Fibroblast of skin of scalp (primary cell): ENCODE measurements at regions not wholly inside any gene's neighbourhood (a gene's known extent, or its start where the extent isn't known, plus 50 kb on each side); places are given as distances from the start of the nearest gene placed in this dataset.

Experiments
- DNase-seq: peaks from one replicate; pipeline ENCODE4 v3.0.0-alpha.2; 2013

- DNase-seq = peak; percentile 9
These were observed 412.7 kb downstream of the ACTL7B start for GRCh38 chr9:108443019-108443633.

- DNase-seq = no peak
These were observed 413.2 kb downstream of the ACTL7B start for GRCh38 chr9:108442627-108443018.

GRCh38 chr9:108441726-108442125 lies 414.1 kb downstream of the ACTL7B start:
- no peak for DNase-seq

GRCh38 chr9:108441251-108441650 lies 414.5 kb downstream of the ACTL7B start:
- no peak for DNase-seq

- peak; percentile 82 for DNase-seq
These were observed 415.8 kb downstream of the ACTL7B start for GRCh38 chr9:108439947-108440346.

GRCh38 chr9:108437656-108438055 lies 418.1 kb downstream of the ACTL7B start:
- DNase-seq = no peak

- DNase-seq = no peak
These were observed 419.3 kb downstream of the ACTL7B start for GRCh38 chr9:108436448-108436847.

- no peak for DNase-seq
These were observed 421.3 kb downstream of the ACTL7B start for GRCh38 chr9:108434502-108434901.

- peak; percentile 8 for DNase-seq
These were observed 421.8 kb downstream of the ACTL7B start for GRCh38 chr9:108434036-108434435.

- no peak for DNase-seq
These were observed 425.1 kb downstream of the ACTL7B start for GRCh38 chr9:108430655-108431054.

- no peak for DNase-seq
These were observed 428.0 kb downstream of the ACTL7B start for GRCh38 chr9:108427751-108428150.

GRCh38 chr9:108426421-108426940 lies 429.3 kb downstream of the ACTL7B start:
- DNase-seq = peak; percentile 50

- no peak for DNase-seq
These were observed 432.4 kb downstream of the ACTL7B start for GRCh38 chr9:108423433-108423832.

GRCh38 chr9:108419379-108419778 lies 436.4 kb downstream of the ACTL7B start:
- no peak for DNase-seq

GRCh38 chr9:108417726-108418125 lies 438.1 kb downstream of the ACTL7B start:
- no peak for DNase-seq

GRCh38 chr9:108417312-108417711 lies 438.5 kb downstream of the ACTL7B start:
- no peak for DNase-seq

GRCh38 chr9:108416324-108416723 lies 439.5 kb downstream of the ACTL7B start:
- DNase-seq = peak; percentile 6

GRCh38 chr9:108413809-108414208 lies 442.0 kb downstream of the ACTL7B start:
- DNase-seq = no peak

GRCh38 chr9:108412755-108413154 lies 443.0 kb downstream of the ACTL7B start:
- no peak for DNase-seq

GRCh38 chr9:108411632-108412031 lies 444.2 kb downstream of the ACTL7B start:
- no peak for DNase-seq

- DNase-seq = no peak
These were observed 445.6 kb downstream of the ACTL7B start for GRCh38 chr9:108410161-108410560.

GRCh38 chr9:108400297-108400696 lies 455.5 kb downstream of the ACTL7B start:
- DNase-seq = peak; percentile 18

- DNase-seq = no peak
These were observed 455.9 kb downstream of the ACTL7B start for GRCh38 chr9:108399851-108400250.

- DNase-seq = no peak
These were observed 458.5 kb downstream of the ACTL7B start for GRCh38 chr9:108397286-108397685.

- DNase-seq = no peak
These were observed 459.2 kb downstream of the ACTL7B start for GRCh38 chr9:108396611-108397010.
